KMS-11 (cell line): ENCODE measurements at regions not wholly inside any gene's neighbourhood (a gene's known extent, or its start where the extent isn't known, plus 50 kb on each side); places are given as distances from the start of the nearest gene placed in this dataset.

Source experiments
- H2AFZ ChIP-seq: fragments of 200-600 bp; sonication (generic); 2 replicates; pipeline ENCODE4 v1.6.1; 2016; ENCODE audit warnings: antibody characterized with exemption, mixed run types, low read depth
- H3K27ac ChIP-seq: fragments of 200-600 bp; sonication (generic); 2 replicates; pipeline ENCODE4 v1.6.1; 2016; ENCODE audit warnings: mild to moderate bottlenecking, mixed run types
- H3K27me3 ChIP-seq: fragments of 200-600 bp; sonication (generic); 2 replicates; pipeline ENCODE4 v1.6.1; 2017; ENCODE audit warnings: mild to moderate bottlenecking, low read depth, mixed run types, moderate library complexity; ENCODE audit not compliant: insufficient read depth
- H3K36me3 ChIP-seq: fragments of 200-600 bp; sonication (generic); 2 replicates; pipeline ENCODE4 v1.6.1; 2017; ENCODE audit warnings: mild to moderate bottlenecking, mixed run types; ENCODE audit not compliant: insufficient read depth
- H3K4me1 ChIP-seq: fragments of 200-600 bp; sonication (generic); 2 replicates; pipeline ENCODE4 v1.6.1; 2016; ENCODE audit warnings: mild to moderate bottlenecking, low read depth, mixed run types; ENCODE audit not compliant: poor library complexity, severe bottlenecking
- H3K4me2 ChIP-seq: fragments of 200-600 bp; sonication (generic); 2 replicates; pipeline ENCODE4 v1.7.0; 2016; ENCODE audit warnings: mild to moderate bottlenecking, mixed run types
- H3K4me3 ChIP-seq: fragments of 200-600 bp; sonication (generic); IDR thresholded peaks from 2 replicates; pipeline ENCODE4 v1.6.1; 2017; ENCODE audit warnings: low read depth, low read length, mixed read lengths; ENCODE audit not compliant: insufficient read depth
- H3K79me2 ChIP-seq: fragments of 200-600 bp; sonication (generic); 2 replicates; pipeline ENCODE4 v1.6.1; 2016; ENCODE audit warnings: low read depth, mixed run types; ENCODE audit not compliant: insufficient read depth
- H3K9ac ChIP-seq: fragments of 200-600 bp; sonication (generic); 2 replicates; pipeline ENCODE4 v1.6.1; 2016; ENCODE audit warnings: mild to moderate bottlenecking, mixed run types
- H4K20me1 ChIP-seq: fragments of 200-600 bp; sonication (generic); 2 replicates; pipeline ENCODE4 v1.6.1; 2016; ENCODE audit warnings: mild to moderate bottlenecking, mixed run types; ENCODE audit not compliant: insufficient read depth
- CTCF ChIP-seq: fragments of 200-600 bp; sonication (generic); conservative IDR thresholded peaks from 2 replicates; pipeline ENCODE4 v1.6.1; 2017; ENCODE audit warnings: low read depth, mild to moderate bottlenecking, antibody characterized with exemption, low read length, moderate library complexity, mixed read lengths

- H3K27me3 ChIP-seq: no peaks in the 10 kb centered on the region
- H3K4me3 ChIP-seq: no peak overlapping the region
- no peaks in the 10 kb centered on the region for H4K20me1 ChIP-seq
- H3K4me2 ChIP-seq: no peak overlapping the region
- no peaks in the 10 kb centered on the region for H3K79me2 ChIP-seq
- H3K27ac ChIP-seq: no peak overlapping the region
- H2AFZ ChIP-seq: no peak overlapping the region
- no peak for TF ChIP-seq CTCF
- H3K9ac ChIP-seq: no peak overlapping the region
- H3K4me1 ChIP-seq: no peaks in the 10 kb centered on the region
- H3K36me3 ChIP-seq: no peaks in the 10 kb centered on the region
Measured at GRCh38 chr3:101096444-101096843, 103.2 kb upstream of the ABI3BP start.

- no peak overlapping the region for H2AFZ ChIP-seq
- TF ChIP-seq CTCF: no peak
- no peak overlapping the region for H3K4me3 ChIP-seq
- no peak overlapping the region for H3K4me2 ChIP-seq
- H3K79me2 ChIP-seq: no peaks in the 10 kb centered on the region
- no peaks in the 10 kb centered on the region for H4K20me1 ChIP-seq
- H3K27me3 ChIP-seq: no peaks in the 10 kb centered on the region
- H3K4me1 ChIP-seq: no peaks in the 10 kb centered on the region
- H3K27ac ChIP-seq: no peak overlapping the region
- no peaks in the 10 kb centered on the region for H3K36me3 ChIP-seq
- no peak overlapping the region for H3K9ac ChIP-seq
Measured at GRCh38 chr3:101095693-101096430, 102.6 kb upstream of the ABI3BP start.

GRCh38 chr3:101091489-101091888 lies 98.3 kb upstream of the ABI3BP start:
- Histone ChIP-seq H3K9ac (no peak overlapping the region), H3K36me3 (no peaks in the 10 kb centered on the region), H3K4me2 (no peak overlapping the region), H2AFZ (no peak overlapping the region), H3K27me3 (no peaks in the 10 kb centered on the region), H3K4me1 (no peaks in the 10 kb centered on the region), H3K27ac (no peak overlapping the region), H3K4me3 (no peak overlapping the region), H4K20me1 (no peaks in the 10 kb centered on the region), H3K79me2 (no peaks in the 10 kb centered on the region)
- TF ChIP-seq CTCF: no peak

GRCh38 chr3:101085752-101086151 lies 92.5 kb upstream of the ABI3BP start:
- H2AFZ ChIP-seq: no peak overlapping the region
- H4K20me1 ChIP-seq: no peaks in the 10 kb centered on the region
- H3K9ac ChIP-seq: no peak overlapping the region
- no peak for TF ChIP-seq CTCF
- H3K36me3 ChIP-seq: no peaks in the 10 kb centered on the region
- no peaks in the 10 kb centered on the region for H3K27me3 ChIP-seq
- no peak overlapping the region for H3K27ac ChIP-seq
- H3K4me2 ChIP-seq: no peak overlapping the region
- H3K79me2 ChIP-seq: no peaks in the 10 kb centered on the region
- no peaks in the 10 kb centered on the region for H3K4me1 ChIP-seq
- no peak overlapping the region for H3K4me3 ChIP-seq
